K562 (cell line): ENCODE measurements at regions not wholly inside any gene's neighbourhood (a gene's known extent, or its start where the extent isn't known, plus 50 kb on each side); places are given as distances from the start of the nearest gene placed in this dataset.

Experiments
- BCL6 ChIP-seq: fragments of 250-450 bp; sonication (Bioruptor Pico); IDR thresholded peaks from 2 replicates; pipeline ENCODE4 v1.4.0; 2020
- CTCF ChIP-seq, 3 experiments: IDR thresholded peaks in 2 of 3; conservative IDR thresholded peaks in 1 of 3; 2 replicates each; pipeline ENCODE4 v1.5.1; 2011 to 2012; ENCODE audit warnings: low read length in 3 of 3, mild to moderate bottlenecking in 3 of 3, control low read depth in 2 of 3, improper control_type of control experiment in 1 of 3, inconsistent platforms in 1 of 3, low read depth in 1 of 3, mixed read lengths in 1 of 3, moderate library complexity in 1 of 3; ENCODE audit not compliant: insufficient read depth in 2 of 3
- HDAC2 ChIP-seq: fragments of 450-650 bp; IDR thresholded peaks from 2 replicates; pipeline ENCODE4 v1.6.1; 2016; ENCODE audit warnings: mild to moderate bottlenecking
- KDM1A ChIP-seq, 2 experiments: fragments of 450-650 bp; IDR thresholded peaks; 2 replicates each; pipeline ENCODE4 v1.6.1; 2016; ENCODE audit warnings: mild to moderate bottlenecking in 2 of 2
- PHF8 ChIP-seq: fragments of 200-600 bp; sonication (generic); IDR thresholded peaks from 2 replicates; pipeline ENCODE4 v1.6.1; 2012; ENCODE audit warnings: mixed run types, mild to moderate bottlenecking, inconsistent platforms, low read length, moderate library complexity, borderline replicate concordance
- SRSF7 ChIP-seq: fragments of 200-400 bp; formaldehyde crosslinking; optimal IDR thresholded peaks from 2 replicates; pipeline ENCODE3; 2017; ENCODE audit warnings: mild to moderate bottlenecking, low read depth, low read length

- TF ChIP-seq HDAC2 (no peak), SRSF7 (no peak), BCL6 (no peak), KDM1A (IDR thresholded peaks at IDR 0.05) (no peak), CTCF (IDR thresholded peaks at IDR 0.05 in 2 of 3, conservative IDR thresholded peaks at IDR 0.05 in 1 of 3; ENCODE audit: insufficient read depth in 2 of 3, low read depth in 1 of 3, low read length in 3 of 3) (no peak), PHF8 (no peak)
Observed at GRCh38 chr6:137549106-137549505, 54.9 kb upstream of the OLIG3 start.
